NAMALWA (cell line): ENCODE measurements at regions not wholly inside any gene's neighbourhood (a gene's known extent, or its start where the extent isn't known, plus 50 kb on each side); places are given as distances from the start of the nearest gene placed in this dataset.

Experiments used
- DNase-seq: peaks from one replicate; pipeline ENCODE4 v3.0.0-alpha.2; 2015; ENCODE audit warnings: low spot score

GRCh38 chr20:41669708-41670263 is 51.6 kb upstream of the CHD6 start:
- no peak for DNase-seq

GRCh38 chr20:41668057-41668749 is 50.0 kb upstream of the CHD6 start:
- no peak for DNase-seq
